AG08395 (cell line): ENCODE measurements at regions not wholly inside any gene's neighbourhood (a gene's known extent, or its start where the extent isn't known, plus 50 kb on each side); places are given as distances from the start of the nearest gene placed in this dataset.
A peak's percentile ranks its signal among the peaks of the same experiment; 100 is the strongest.
"Not testable (repeated sequence)": the region's sequence is repeated elsewhere in the genome, so short reads cannot be mapped to it uniquely, and the experiment has no call there.

Experiments
- DNase-seq: peaks from one replicate; pipeline ENCODE4 v3.0.0; 2012; ENCODE audit warnings: mixed read lengths, low spot score

- no peak for DNase-seq
These were observed 466.4 kb downstream of the MED13L start for GRCh38 chr12:115811045-115811444.

GRCh38 chr12:115810122-115810901, 467.2 kb downstream of the MED13L start:
- DNase-seq, result no peak

GRCh38 chr12:115806000-115806399, 471.5 kb downstream of the MED13L start:
- DNase-seq, result no peak

GRCh38 chr12:115802767-115803166, 474.7 kb downstream of the MED13L start:
- DNase-seq, result no peak

GRCh38 chr12:115801871-115802270, 475.6 kb downstream of the MED13L start:
- no peak for DNase-seq

GRCh38 chr12:115799610-115800009, 477.9 kb downstream of the MED13L start:
- DNase-seq, result no peak

GRCh38 chr12:115798309-115798917, 479.1 kb downstream of the MED13L start:
- no peak for DNase-seq

- no peak for DNase-seq
These were observed 482.8 kb downstream of the MED13L start for GRCh38 chr12:115794659-115795081.

GRCh38 chr12:115791331-115791730, 486.2 kb downstream of the MED13L start:
- no peak for DNase-seq

GRCh38 chr12:115790526-115790925, 487.0 kb downstream of the MED13L start:
- DNase-seq, result no peak

GRCh38 chr12:115786490-115786889, 491.0 kb downstream of the MED13L start:
- DNase-seq, result not testable (repeated sequence)

- no peak for DNase-seq
These were observed 491.9 kb downstream of the MED13L start for GRCh38 chr12:115785548-115785947.

GRCh38 chr12:115776399-115776798, 501.1 kb downstream of the MED13L start:
- DNase-seq, result no peak

- no peak for DNase-seq
These were observed 503.2 kb downstream of the MED13L start for GRCh38 chr12:115774148-115774895.

- DNase-seq, result no peak
These were observed 505.9 kb downstream of the MED13L start for GRCh38 chr12:115771601-115772000.

- peak; percentile 12 for DNase-seq
These were observed 506.4 kb downstream of the MED13L start for GRCh38 chr12:115771065-115771464.

- DNase-seq, result no peak
These were observed 506.9 kb downstream of the MED13L start for GRCh38 chr12:115770643-115771042.

GRCh38 chr12:115767916-115768315, 509.6 kb downstream of the MED13L start:
- no peak for DNase-seq

- DNase-seq, result no peak
These were observed 513.4 kb downstream of the MED13L start for GRCh38 chr12:115763982-115764621.

GRCh38 chr12:115763376-115763775, 514.1 kb downstream of the MED13L start:
- DNase-seq, result peak; percentile 77

- DNase-seq, result no peak
These were observed 514.6 kb downstream of the MED13L start for GRCh38 chr12:115762936-115763335.

GRCh38 chr12:115761784-115762183, 515.7 kb downstream of the MED13L start:
- DNase-seq, result no peak
